Adrenal gland (tissue), 9 donors: ENCODE measurements at regions not wholly inside any gene's neighbourhood (a gene's known extent, or its start where the extent isn't known, plus 50 kb on each side); places are given as distances from the start of the nearest gene placed in this dataset.

Source experiments
- DNase-seq, 7 donors: peaks; one replicate each; pipeline ENCODE4 v3.0.0-alpha.2; 2019 to 2020
- H3K27ac ChIP-seq, 5 donors: fragments of 200-600 bp; sonication (generic) in 4 of 5; 1 replicate in 3 of 5; 2 replicates in 2 of 5; pipeline versions ENCODE4 v1.5.1 to v1.8.0; 2016 to 2020; ENCODE audit warnings: mild to moderate bottlenecking in 1 of 5
- H3K27me3 ChIP-seq: fragments of 200-600 bp; 2 replicates; pipeline ENCODE4 v1.8.0; 2021
- H3K36me3 ChIP-seq, 2 donors: fragments of 200-600 bp; replicated peaks in 1 of 2; 1 replicate in 1 of 2; 2 replicates in 1 of 2; pipeline versions ENCODE4 v1.5.1 to v1.8.0; 2018 to 2022
- H3K4me1 ChIP-seq, 2 donors: fragments of 200-600 bp; replicated peaks in 1 of 2; 1 replicate in 1 of 2; 2 replicates in 1 of 2; pipeline versions ENCODE4 v1.5.1 to v1.8.0; 2018 to 2021
- H3K4me3 ChIP-seq, 4 donors: fragments of 200-600 bp; sonication (generic) in 3 of 4; one replicate each; pipeline ENCODE4 v1.5.1; 2016 to 2018
- H3K9me3 ChIP-seq, 3 donors: fragments of 200-600 bp; sonication (generic) in 1 of 3; replicated peaks in 1 of 3; 1 replicate in 2 of 3; 2 replicates in 1 of 3; pipeline versions ENCODE4 v1.5.1 to v1.8.0; 2016 to 2021
- POLR2A ChIP-seq, 2 donors: fragments of 450-650 bp; IDR thresholded peaks; one replicate each; pipeline ENCODE4 v1.6.1; 2017; ENCODE audit warnings: antibody characterized with exemption in 2 of 2, mild to moderate bottlenecking in 2 of 2, moderate library complexity in 1 of 2
- WGBS, 4 donors: extraction: QIAGEN DNeasy Blood & Tissue Kit in 2 of 4; methylation state at CpG; one replicate each; pipeline versions ENCODE4 v1.1.5 to v1.1.7; 2013 to 2017; 5-methylcytosine and 5-hydroxymethylcytosine counted together
- intact Hi-C, 2 donors: fragments of 100-400 bp; cut with DNase I; formaldehyde crosslinking; loops; one replicate each; pipeline versions ENCODE4 v1.14.1 to v1.15.0; 2022 to 2023
- TF ChIP-seq, protein P1 (sequence below), 6 experiments: fragments of 450-650 bp in 4 of 6; fragments of 200-600 bp in 2 of 6; sonication (generic) in 1 of 6; IDR thresholded peaks; 1 replicate in 5 of 6; 2 replicates in 1 of 6; pipeline versions ENCODE4 v1.5.1 to v1.8.0; 2016 to 2021; ENCODE audit warnings: antibody characterized with exemption in 6 of 6, mild to moderate bottlenecking in 2 of 6, moderate library complexity in 1 of 6
- donor health status: healthy with polysubstance abuse.
- donor health status: Bipolar disorder and iron deficiency.
- donor health status: DM: yes; HTN: yes; CAD: no.
- donor health status: DM: no; HTN: no; CAD: no.
- donor health status: DM: no; HTN: no; CAD: no.

DNA sequence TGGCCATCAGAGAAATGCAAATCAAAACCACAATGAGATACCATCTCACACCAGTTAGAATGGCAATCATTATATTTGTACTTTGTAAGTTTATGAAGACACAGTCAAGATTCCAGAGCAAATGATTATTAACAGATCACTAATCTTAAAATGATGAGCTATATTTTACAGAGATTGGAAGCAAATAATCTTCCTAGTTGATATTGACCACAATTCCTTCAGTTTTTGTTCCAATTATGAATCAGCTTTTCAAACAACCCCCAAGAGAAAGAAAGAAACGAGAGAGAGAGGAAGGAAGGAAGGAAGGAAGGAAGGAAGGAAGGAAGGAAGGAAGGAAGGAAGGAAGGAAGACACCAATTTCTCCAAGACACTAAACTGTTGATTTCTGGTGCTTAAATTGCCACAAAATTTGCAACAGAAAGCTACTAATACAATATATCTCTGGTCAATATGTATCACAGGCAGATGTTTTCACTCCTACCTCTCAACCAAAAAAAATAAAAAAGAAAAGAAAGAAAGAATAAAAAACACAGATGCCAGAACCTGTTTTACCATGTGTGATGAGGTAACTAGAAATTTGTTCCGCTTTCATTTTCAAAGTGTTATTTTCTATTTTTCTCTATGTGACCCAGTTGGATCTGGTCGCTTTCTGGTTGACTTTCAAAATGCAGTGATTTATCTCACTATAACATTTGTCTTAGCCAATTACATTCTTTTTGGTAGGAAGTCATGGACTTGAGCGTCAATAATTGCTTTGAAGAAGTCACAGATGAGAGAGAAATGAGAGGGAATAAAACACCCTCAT is 1609.6 kb downstream of the SI start:
- intact Hi-C loops, result no loop called here
- 71 to 77% (median 73%) methylated on average over 4 of the region's 4 CpGs for WGBS, 4 donors
- no peak for DNase-seq
- no peaks in the 10 kb centered on the region for H3K36me3 ChIP-seq
- no peaks in the 10 kb centered on the region for H3K9me3 ChIP-seq
- no peak overlapping the region for H3K4me3 ChIP-seq
- no peaks in the 10 kb centered on the region for H3K4me1 ChIP-seq
- TF ChIP-seq, protein P1, sequence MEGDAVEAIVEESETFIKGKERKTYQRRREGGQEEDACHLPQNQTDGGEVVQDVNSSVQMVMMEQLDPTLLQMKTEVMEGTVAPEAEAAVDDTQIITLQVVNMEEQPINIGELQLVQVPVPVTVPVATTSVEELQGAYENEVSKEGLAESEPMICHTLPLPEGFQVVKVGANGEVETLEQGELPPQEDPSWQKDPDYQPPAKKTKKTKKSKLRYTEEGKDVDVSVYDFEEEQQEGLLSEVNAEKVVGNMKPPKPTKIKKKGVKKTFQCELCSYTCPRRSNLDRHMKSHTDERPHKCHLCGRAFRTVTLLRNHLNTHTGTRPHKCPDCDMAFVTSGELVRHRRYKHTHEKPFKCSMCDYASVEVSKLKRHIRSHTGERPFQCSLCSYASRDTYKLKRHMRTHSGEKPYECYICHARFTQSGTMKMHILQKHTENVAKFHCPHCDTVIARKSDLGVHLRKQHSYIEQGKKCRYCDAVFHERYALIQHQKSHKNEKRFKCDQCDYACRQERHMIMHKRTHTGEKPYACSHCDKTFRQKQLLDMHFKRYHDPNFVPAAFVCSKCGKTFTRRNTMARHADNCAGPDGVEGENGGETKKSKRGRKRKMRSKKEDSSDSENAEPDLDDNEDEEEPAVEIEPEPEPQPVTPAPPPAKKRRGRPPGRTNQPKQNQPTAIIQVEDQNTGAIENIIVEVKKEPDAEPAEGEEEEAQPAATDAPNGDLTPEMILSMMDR (IDR thresholded peaks at IDR 0.05), result no peak
- TF ChIP-seq POLR2A (IDR thresholded peaks at IDR 0.05), result no peak
- no peak overlapping the region for H3K27ac ChIP-seq
- H3K27me3 ChIP-seq, result no peaks in the 10 kb centered on the region

DNA sequence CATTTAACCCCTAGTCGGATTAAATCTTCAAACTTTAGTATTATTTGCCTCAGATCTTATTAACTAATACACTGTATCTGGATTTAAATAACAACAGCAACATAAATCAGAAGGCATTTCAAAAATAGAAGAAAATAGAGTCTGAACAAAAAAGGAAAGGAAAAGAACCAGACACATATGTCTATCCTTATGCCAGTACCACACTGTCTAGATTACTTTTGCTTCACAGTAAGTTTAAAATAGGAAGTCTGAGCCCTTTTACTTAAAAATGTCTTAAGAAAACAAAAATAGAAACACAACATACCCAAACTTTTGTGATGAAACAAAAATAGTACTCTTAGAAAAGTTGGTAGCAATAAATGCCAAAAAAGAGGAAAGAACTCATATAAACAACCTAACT is 1615.8 kb downstream of the SI start:
- WGBS, 4 donors, result 47 to 59% (median 53%) methylated on average over 1 of the region's 1 CpG
- H3K4me1 ChIP-seq, result no peaks in the 10 kb centered on the region
- no peaks in the 10 kb centered on the region for H3K9me3 ChIP-seq
- no peak overlapping the region for H3K27ac ChIP-seq
- no peak for DNase-seq
- intact Hi-C loops, result no loop called here
- H3K4me3 ChIP-seq, result no peak overlapping the region
- H3K27me3 ChIP-seq, result no peaks in the 10 kb centered on the region
- no peak for TF ChIP-seq POLR2A (IDR thresholded peaks at IDR 0.05)
- TF ChIP-seq, protein P1 (IDR thresholded peaks at IDR 0.05), result no peak
- no peaks in the 10 kb centered on the region for H3K36me3 ChIP-seq

DNA sequence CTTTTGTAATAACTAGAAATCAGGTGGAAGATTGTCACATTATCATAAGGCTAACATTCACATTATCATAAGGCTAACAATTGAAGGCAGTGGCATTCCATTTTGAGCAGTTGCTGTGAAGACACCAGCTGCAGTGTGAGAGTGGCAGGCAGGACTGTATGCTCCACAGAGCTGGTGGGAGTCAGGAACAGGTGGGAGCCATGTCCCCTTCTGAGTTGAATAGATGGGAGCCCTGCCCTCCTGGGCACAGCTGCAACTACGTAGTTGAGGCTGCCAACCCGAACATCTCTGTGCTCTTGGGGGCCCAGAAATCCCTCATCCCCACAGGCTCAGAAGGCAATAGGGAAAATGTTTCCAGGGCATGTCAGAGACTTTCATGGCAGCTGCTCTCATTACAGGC is 1627.6 kb downstream of the SI start:
- H3K4me3 ChIP-seq, result no peak overlapping the region
- no peaks in the 10 kb centered on the region for H3K4me1 ChIP-seq
- H3K27ac ChIP-seq, result no peak overlapping the region
- no peak for DNase-seq
- intact Hi-C loops, result no loop called here
- no peaks in the 10 kb centered on the region for H3K9me3 ChIP-seq
- no peak for TF ChIP-seq POLR2A (IDR thresholded peaks at IDR 0.05)
- TF ChIP-seq, protein P1 (IDR thresholded peaks at IDR 0.05), result no peak
- no peaks in the 10 kb centered on the region for H3K27me3 ChIP-seq
- 56 to 100% (median 76%) methylated on average over 2 of the region's 2 CpGs; no CpG with 5 or more reads in 1 of the 4 donors for WGBS, 4 donors
- H3K36me3 ChIP-seq, result no peaks in the 10 kb centered on the region

DNA sequence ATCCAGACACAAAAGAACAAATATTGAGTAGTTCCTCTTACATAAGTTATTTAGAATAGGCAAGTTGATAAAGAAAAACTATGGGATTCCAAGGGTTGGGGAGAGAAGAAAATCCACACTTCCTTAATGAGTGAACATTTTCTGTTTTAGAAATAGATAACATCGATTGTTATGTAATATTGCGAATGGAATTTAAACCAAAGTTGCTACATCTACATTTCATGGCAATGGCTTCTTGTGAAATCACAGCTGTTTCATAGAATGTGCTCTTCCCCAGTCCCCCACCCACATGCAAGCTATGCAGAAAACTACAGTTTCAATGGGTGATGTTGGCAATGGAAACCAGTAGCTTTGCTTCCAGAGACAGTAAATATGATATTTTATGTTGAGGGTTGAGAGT is 1639.5 kb downstream of the SI start:
- intact Hi-C loops, result no loop called here
- no peak for TF ChIP-seq POLR2A (IDR thresholded peaks at IDR 0.05)
- TF ChIP-seq, protein P1 (IDR thresholded peaks at IDR 0.05), result no peak
- 83 to 96% (median 90%) methylated on average over 2 of the region's 2 CpGs for WGBS, 4 donors
- no peaks in the 10 kb centered on the region for H3K27me3 ChIP-seq
- no peak for DNase-seq
- H3K36me3 ChIP-seq, result no peaks in the 10 kb centered on the region
- no peak overlapping the region for H3K27ac ChIP-seq
- H3K9me3 ChIP-seq, result no peaks in the 10 kb centered on the region
- no peak overlapping the region for H3K4me3 ChIP-seq
- no peaks in the 10 kb centered on the region for H3K4me1 ChIP-seq
